Mucosa of descending colon (tissue), 3 donors: ENCODE measurements at regions not wholly inside any gene's neighbourhood (a gene's known extent, or its start where the extent isn't known, plus 50 kb on each side); places are given as distances from the start of the nearest gene placed in this dataset.

Experiments used
- ATAC-seq: fragments of 200-7000 bp; cut with Tn5 transposase; one replicate; pipeline ENCODE4 v1.9.1; 2020; ENCODE audit warnings: mild to moderate bottlenecking, moderate library complexity
- DNase-seq, 3 donors: peaks; one replicate each; pipeline ENCODE4 v3.0.0-alpha.2; 2020
- H3K36me3 ChIP-seq: fragments of 200-600 bp; one replicate; pipeline ENCODE4 v1.8.0; 2021; ENCODE audit warnings: low read depth, mild to moderate bottlenecking
- H3K4me1 ChIP-seq: fragments of 200-600 bp; one replicate; pipeline ENCODE4 v1.8.0; 2021; ENCODE audit warnings: low read depth, mild to moderate bottlenecking
- H3K4me3 ChIP-seq: fragments of 200-600 bp; one replicate; pipeline ENCODE4 v1.8.0; 2021; ENCODE audit warnings: mild to moderate bottlenecking
- H3K9me3 ChIP-seq: fragments of 200-600 bp; one replicate; pipeline ENCODE4 v1.8.0; 2021; ENCODE audit warnings: mild to moderate bottlenecking
- CTCF ChIP-seq: fragments of 200-600 bp; IDR thresholded peaks from one replicate; pipeline ENCODE4 v1.8.0; 2022; ENCODE audit warnings: antibody characterized with exemption, mild to moderate bottlenecking
- intact Hi-C, 2 donors: fragments of 100-400 bp; cut with DNase I in 1 of 2; cut with micrococcal nuclease in 1 of 2; formaldehyde crosslinking; loops; one replicate each; pipeline versions ENCODE4 v1.11.0 to v1.11.1; 2022; cut with DNase I, micrococcal nuclease
- donor health status: DM: no; HTN: no; CAD: no; lungs with moderate emphysema.
- donor health status: DM: no; HTN: no; CAD: no.
- donor health status: DM: no; HTN: yes; CAD: no.

- intact Hi-C loops: no loop called here
- H3K36me3 ChIP-seq: no peaks in the 10 kb centered on the region
- no peak overlapping the region for H3K4me3 ChIP-seq
- H3K9me3 ChIP-seq: no peaks in the 10 kb centered on the region
- DNase-seq: no peak
- no peaks in the 10 kb centered on the region for H3K4me1 ChIP-seq
- no peak for TF ChIP-seq CTCF
- ATAC-seq: no peak
Measured at GRCh38 chr9:101880846-101881245, 142.4 kb upstream of the GRIN3A start.

GRCh38 chr9:101878734-101879133, 140.3 kb upstream of the GRIN3A start:
- TF ChIP-seq CTCF: no peak
- no peaks in the 10 kb centered on the region for H3K36me3 ChIP-seq
- intact Hi-C loops: no loop called here
- DNase-seq (no peak), ATAC-seq (no peak)
- H3K4me1 ChIP-seq: no peaks in the 10 kb centered on the region
- H3K9me3 ChIP-seq: no peaks in the 10 kb centered on the region
- H3K4me3 ChIP-seq: no peak overlapping the region

- Histone ChIP-seq H3K4me3 (no peak overlapping the region), H3K36me3 (no peaks in the 10 kb centered on the region), H3K9me3 (no peaks in the 10 kb centered on the region), H3K4me1 (no peaks in the 10 kb centered on the region)
- intact Hi-C loops: no loop called here
- ATAC-seq (no peak), DNase-seq (no peak)
- TF ChIP-seq CTCF: no peak
Measured at GRCh38 chr9:101877439-101877838, 139.0 kb upstream of the GRIN3A start.

- no peak overlapping the region for H3K4me3 ChIP-seq
- intact Hi-C loops: no loop called here
- no peaks in the 10 kb centered on the region for H3K9me3 ChIP-seq
- no peaks in the 10 kb centered on the region for H3K36me3 ChIP-seq
- no peak for ATAC-seq
- TF ChIP-seq CTCF: no peak
- no peak for DNase-seq
- H3K4me1 ChIP-seq: no peaks in the 10 kb centered on the region
Measured at GRCh38 chr9:101861472-101861871, 123.0 kb upstream of the GRIN3A start.

- DNase-seq (no peak), ATAC-seq (no peak)
- Histone ChIP-seq H3K36me3 (no peaks in the 10 kb centered on the region), H3K4me3 (no peak overlapping the region), H3K9me3 (no peaks in the 10 kb centered on the region), H3K4me1 (no peaks in the 10 kb centered on the region)
- no peak for TF ChIP-seq CTCF
- intact Hi-C loops: no loop called here
Measured at GRCh38 chr9:101860920-101861319, 122.5 kb upstream of the GRIN3A start.

GRCh38 chr9:101859620-101860019, 121.2 kb upstream of the GRIN3A start:
- no peaks in the 10 kb centered on the region for H3K9me3 ChIP-seq
- TF ChIP-seq CTCF: no peak
- H3K4me3 ChIP-seq: no peak overlapping the region
- H3K4me1 ChIP-seq: no peaks in the 10 kb centered on the region
- H3K36me3 ChIP-seq: no peaks in the 10 kb centered on the region
- intact Hi-C loops: no loop called here
- ATAC-seq (no peak), DNase-seq (no peak)
